Right lung (tissue), 2 donors: ENCODE measurements at regions not wholly inside any gene's neighbourhood (a gene's known extent, or its start where the extent isn't known, plus 50 kb on each side); places are given as distances from the start of the nearest gene placed in this dataset.
"Not testable (repeated sequence)": the region's sequence is repeated elsewhere in the genome, so short reads cannot be mapped to it uniquely, and the experiment has no call there.

Experiments used
- DNase-seq, 2 donors: peaks; one replicate each; pipeline ENCODE4 v3.0.0-alpha.2; 2013

DNA sequence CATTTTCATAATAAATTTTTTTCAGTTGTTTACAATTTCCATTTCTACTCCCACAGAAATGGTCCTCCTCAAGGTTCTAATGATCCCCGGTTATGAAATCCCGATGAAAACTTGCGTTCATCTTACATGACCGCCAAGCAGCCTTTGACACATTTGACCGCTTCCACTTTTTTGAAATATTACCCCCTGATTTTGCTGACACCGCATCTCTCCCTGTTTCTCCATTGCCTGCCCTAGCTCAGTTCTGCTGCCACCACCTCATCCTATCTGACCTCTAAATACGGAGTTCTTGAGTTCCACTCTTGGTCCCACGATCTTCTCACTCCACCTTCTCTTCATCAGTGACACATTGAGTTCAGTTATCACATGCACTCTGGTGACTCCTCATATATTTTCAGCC, 74.1 kb downstream of the SLC35B3 start:
- DNase-seq = no peak

DNA sequence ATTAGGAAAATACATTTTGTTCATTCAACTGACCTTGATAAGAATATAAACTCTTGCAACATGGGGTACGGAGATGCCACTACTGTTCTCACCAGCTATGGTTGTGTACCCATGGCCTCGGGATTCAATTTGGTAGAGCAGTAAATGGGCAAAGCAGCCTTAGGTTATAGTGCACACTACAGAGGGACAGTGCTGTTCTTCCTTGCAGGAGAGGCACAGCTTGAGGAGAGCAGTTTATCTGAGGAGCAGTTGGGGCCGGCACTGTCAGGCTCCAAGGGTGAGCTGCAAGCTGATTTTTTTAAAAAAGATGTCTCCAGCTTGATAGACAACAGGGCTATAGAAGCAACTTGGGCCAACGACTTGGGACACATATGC, 82.4 kb downstream of the SLC35B3 start:
- no peak for DNase-seq

DNA sequence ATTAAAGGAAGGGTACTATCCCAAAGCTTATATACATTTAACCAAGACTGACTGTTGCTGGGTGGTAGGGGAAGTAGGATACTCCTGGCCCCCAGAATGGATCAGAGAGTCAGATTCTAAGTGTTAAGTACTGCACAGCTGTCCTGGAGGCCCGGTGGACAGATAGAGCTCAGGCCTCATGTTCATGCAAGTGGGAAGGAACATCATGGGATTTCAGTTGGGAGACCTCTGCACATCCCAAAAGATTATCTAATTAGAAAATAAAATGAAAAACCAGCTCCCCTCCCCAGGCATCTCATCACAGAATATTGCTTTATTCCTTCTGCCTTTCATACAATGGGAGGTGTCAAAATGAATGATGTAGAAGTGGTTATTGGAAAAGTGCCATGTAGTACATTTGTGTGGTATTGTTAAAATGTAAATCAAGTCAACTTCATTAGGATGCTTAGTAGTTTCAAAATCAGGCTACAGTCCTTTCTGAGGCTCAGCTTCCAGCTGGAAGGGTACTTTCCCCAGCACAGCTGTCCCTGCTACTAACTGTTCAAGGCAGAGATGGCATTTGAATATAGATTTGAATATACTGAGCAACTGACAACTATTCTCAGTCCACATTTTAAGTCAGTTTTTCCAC, 82.9 kb downstream of the SLC35B3 start:
- DNase-seq = no peak

DNA sequence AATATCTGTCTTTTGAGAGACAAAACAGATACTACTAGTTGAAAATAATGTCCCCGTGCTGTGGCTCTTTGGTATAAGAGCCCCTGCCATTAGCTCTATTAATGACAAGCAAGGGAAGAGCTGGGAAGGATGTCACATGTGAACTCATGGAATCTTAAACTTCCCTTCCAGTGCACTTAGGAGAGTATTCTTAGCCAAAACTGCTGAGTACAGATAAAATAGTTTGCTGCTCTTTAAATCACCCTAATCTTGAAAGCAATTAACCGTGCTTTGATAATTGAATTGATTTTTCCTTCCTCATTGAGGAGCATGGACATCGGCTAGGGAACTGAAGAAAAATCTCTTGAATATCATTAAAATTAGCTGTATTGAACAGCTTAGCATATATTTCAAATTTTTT, 91.7 kb downstream of the SLC35B3 start:
- no peak for DNase-seq

DNA sequence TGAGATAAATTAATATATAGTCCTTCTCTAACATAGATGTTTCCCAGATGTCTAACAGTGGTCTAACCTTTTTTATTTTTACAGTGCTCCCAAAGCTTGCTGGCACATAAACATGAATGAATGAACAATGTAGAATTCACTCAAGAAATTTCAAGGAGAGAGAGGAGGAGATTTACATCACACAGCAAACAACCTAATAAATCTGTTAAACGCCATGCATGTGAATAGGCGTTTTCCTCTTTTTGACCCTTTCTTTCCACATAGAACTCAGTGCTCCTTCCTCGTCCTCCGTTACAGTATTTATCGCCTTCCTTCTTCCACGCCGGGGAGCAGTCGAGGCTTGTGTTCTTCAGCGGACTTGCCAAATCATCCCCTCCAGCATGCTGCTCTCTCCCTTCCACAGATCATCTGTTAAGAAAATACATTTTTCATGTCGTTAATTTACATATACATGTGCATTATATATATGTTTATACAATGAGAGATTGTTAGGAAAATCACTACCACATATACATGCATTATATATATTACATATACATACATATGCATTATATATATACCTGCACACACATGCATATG, 93.0 kb downstream of the SLC35B3 start:
- no peak for DNase-seq

DNA sequence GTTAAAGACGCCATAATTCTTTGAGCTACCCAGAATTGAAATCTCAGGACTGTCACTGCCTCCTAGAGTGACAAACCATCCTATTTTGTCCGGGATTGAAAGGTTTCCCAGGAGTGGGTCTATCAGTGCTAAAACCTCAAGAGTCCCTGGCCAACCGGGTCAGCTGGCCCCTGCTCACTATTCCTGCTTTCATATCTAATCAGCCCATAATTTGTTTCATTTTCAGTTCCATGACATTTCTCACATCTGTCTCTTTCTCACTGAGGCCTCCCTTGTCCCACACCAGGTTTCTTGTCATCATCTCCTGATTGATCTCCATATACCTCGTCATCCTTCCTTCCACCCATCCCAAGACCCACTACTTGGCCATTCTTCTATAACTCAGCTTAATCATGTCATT, 98.2 kb downstream of the SLC35B3 start:
- no peak for DNase-seq

DNA sequence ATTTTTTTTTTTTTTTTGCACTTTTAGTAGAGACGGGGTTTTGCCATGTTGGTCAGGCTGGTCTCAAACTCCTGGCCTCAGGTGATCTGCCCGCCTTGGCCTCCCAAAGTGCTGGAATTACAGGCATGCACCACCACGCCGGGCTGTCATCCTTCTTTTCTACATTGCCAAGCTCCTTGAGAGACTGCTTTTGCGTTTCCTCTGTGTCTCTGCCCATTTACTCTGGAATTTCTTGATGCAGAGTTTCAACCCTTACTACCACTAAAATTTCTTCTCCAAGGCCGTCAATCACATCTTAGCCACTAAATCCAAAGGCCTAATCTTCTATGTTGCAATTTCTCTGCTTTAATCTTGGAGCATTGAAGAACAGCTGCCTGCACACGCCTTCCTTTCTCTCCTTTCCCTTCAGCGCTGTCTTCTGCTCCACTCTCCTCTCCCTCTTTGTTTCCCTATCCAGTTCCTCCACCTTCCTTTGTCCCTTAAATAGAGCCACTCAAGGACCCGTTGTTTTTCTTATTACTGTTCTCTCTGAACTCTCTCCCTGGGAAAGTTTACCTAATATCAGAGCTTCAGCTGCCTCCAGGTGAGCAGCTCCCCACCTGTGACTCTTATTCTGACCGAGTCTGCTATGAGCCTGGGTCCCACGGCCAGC, 98.8 kb downstream of the SLC35B3 start:
- no peak for DNase-seq

DNA sequence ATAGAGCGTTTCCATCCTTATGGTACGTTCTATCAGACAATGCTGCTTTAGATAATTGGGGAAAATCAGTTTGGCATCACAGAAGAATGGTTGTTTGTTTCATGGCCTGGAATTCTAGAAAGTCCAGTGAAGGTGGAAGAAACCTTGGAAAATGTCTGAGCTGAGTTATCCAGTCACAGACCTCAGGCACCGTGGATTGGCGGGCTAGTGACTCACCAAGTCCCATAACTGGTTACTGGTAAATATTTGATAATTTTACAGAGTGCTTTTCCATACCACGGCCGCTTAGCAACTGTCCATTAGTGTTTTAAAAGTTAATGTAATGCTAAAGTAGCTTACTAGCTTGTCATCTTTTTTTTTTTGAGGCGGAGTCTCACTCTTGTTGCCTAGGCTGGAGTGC, 99.4 kb downstream of the SLC35B3 start:
- no peak for DNase-seq

DNA sequence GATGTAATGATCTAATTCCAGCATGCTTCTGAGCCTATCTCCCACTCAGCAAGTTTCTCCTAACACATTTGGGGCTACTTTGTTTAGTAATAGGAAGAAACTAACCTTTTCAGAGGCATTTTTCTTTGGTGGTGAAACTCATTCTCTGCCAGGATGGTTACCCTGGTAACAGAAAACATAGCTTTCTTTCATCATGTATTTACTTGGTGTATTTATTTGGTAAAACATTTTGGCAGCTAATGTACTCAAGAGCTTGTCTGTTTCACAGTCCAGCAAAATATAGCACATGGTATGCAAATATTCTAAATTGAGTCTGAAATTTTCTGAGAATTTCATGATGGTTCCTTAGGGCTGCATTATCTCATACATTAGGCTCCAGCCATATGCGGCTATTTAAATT, 100.0 kb downstream of the SLC35B3 start:
- DNase-seq = no peak

DNA sequence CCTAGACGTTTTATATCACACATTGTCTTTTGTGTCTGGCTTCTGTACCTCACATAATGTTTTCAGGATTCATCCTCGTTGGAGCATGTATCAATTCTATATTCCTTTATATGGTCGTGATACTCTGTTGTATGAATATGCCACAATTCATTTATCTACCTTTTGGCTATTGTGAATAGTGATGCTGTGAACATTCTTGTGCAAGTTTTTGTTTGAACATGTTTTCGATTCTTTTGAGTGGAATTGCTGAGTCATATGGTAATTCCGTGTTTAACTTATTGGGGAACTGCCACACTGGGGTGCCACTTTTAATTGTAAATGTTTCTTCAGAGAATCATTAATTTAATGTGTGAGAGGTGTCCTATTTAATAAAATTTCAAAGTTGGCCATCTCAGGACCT, 101.2 kb downstream of the SLC35B3 start:
- no peak for DNase-seq

DNA sequence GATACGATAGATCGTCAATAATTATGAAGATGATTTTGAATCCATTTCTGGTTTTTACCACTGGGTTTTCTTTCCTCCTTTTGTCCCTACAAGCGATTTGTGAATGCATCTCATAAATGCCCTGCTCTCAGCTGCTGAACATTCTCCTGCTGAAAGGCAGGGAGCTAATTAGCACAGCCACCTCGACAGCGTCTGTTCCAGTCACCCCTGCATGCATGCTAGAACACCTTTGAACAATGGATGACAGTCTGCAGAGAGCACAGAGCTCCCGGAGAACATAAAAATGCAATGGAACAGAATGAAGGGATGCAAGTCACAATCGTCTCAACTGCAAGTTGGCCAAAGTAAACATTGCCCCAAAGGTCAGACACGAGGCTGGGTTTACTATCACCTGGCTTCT, 105.8 kb downstream of the SLC35B3 start:
- DNase-seq = no peak

DNA sequence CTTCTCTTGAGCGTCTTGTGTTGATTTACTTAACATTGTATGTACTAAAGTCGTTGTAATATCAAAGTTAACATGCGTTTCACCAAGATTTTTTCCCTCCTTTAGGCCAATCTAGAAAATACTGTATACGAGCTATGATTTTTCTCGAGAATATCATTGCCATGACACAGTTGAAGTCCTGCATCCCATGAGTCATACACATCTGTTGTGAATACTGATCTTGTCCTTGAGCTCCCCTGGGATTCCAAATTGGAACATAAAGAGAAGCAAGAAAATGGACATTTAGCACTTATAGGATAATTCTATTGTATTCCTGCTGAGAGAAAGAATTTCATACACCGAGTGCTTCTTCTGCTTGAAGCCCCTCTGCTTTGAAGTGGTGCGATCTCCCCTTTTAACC, 109.6 kb downstream of the SLC35B3 start:
- DNase-seq = no peak

DNA sequence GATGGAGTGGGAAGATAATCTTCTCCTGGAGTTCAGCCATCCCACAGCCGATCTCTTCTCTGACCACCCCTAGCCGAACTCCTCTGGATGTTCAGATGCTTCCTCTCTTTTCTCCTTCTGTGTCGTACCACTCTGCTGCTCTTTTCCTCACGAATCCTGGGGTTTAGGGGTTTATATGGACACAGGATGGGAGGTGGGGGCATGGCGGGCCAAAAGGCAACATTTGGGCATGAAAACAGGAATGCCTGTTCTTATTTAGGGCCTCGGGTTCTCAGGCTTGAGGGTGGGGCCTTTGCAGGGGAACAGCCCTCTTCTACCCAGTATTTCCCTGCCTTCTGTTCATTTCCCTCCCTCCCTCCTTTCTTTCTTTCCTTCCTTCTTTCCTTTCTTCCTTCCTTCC, 112.7 kb downstream of the SLC35B3 start:
- no peak for DNase-seq

DNA sequence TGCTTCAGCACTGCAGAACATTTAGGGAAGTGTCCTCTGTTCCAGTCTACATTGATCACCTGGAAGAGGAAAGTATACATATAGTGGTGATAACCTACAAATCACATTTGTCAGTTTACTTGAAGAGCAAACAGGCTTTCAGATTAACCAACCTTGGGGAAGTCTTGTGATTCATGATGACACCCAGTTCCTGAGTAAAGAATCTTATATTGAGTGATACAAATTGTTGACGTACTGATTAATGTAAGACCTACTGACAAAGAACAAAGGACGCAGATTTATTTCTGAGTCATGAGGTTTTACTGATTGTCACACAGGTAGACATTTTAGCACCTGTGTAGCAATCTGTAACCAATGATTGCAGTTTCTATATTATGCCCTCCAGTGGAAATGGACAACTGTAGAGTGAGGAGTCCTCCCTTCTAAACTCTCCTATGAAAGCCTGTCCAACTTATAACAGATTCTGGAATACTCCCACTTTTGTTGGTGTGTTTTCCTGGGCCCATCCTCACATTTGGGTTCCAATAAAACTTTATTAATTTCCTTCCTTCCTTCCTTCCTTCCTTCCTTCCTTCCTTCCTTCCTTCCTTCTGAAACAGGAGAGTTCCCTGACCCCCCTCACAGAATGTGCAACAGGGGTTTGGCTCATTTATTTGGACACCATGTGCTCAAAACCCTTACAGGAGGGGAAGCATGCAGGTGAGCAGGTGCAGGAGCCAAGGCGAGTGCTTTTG, 113.5 kb downstream of the SLC35B3 start:
- no peak for DNase-seq

DNA sequence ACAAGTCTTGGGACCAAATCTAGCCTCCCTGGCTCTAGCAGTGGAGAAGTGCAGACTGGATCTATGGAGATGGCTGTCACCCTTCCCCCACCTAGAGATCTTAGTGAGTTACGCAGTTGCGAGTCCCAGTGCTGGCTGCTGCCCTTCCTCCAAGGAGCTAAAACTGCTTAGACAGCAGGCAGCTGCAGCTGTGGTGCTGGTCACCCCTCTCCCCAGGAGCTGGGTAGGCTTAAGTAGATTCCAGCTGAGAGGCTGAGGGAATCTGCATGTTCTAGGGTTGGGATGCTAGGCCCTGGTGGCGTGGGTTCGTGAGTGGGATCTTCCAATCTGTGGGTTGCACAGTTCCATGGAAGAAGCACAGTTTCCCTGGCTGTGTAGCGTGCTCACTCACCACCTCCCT, 120.2 kb downstream of the SLC35B3 start:
- no peak for DNase-seq

DNA sequence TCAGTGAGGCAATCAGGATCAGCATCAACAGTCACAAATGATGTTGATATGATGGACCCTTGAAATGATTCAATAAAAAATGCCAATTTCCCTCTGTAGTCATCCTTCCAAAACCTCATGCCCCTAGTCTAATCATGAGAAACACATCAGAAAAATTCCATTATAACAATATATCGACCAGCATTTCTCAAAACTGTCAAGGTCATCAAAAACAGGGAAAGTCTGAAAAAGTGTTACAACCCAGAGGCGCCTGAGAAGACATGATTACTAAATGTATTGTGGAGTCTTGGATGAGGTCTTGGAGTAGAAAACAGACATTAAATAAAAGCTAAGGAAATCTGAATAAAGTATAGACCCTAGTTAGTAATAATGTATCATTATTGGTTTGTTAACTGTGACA, 133.8 kb downstream of the SLC35B3 start:
- no peak for DNase-seq

DNA sequence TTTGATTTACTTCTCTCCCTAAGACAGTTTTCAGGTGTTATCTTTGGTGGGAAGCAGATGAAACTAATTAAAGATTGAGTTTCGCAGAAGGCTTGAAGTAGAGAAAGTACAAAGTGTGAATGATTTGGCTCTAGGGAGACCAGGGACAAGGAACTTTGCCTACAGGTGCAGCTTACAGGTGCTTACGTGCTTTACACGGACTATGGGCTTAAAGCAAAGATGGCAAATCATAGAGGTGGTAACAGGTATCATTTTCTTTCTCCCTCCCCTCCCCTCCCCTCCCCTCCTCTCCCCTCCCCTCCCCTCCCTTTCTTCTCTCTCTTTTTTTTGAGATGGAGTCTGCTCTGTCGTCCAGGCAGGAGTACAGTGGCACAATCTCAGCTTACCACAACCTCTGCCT, 136.3 kb downstream of the SLC35B3 start:
- DNase-seq = no peak

DNA sequence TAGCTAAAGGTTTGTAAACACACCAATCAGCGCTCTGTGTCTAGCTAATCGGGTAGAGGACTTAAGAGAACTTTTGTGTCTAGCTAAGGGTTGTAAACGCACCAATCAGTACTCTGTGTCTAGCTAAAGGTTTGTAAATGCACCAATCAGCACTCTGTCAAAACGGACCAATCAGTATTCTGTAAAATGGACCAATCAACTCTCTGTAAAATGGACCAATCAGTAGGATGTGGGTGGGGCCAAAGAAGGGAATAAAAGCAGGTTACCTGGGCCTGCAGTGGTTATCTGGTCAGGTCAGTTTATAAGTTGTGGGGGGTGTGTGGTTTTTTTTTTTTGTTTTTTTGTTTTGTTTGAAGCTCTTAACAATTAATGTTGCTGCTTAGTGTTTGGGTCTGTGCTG, 152.4 kb downstream of the SLC35B3 start:
- DNase-seq = not testable (repeated sequence)

DNA sequence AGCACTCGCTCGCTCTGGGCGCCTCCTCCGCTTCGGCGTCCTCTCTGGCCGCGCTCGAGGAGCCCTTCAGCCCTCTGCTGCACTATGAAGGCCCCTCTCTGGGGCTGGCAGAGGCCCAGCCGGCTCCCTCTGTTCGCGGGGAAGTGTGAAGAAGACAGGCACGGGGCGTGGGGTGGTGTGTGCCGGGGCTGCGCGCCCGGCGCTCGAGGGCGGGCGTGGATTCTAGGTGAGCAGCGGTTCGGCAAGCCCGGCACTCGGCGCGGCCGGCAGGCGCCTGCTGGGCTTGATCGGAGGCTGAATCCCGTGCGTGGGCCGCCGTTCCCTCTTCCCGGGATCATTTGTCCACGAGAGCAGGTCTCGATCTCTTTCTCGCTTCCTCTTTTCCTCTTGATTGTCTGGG, 153.0 kb downstream of the SLC35B3 start:
- no peak for DNase-seq

DNA sequence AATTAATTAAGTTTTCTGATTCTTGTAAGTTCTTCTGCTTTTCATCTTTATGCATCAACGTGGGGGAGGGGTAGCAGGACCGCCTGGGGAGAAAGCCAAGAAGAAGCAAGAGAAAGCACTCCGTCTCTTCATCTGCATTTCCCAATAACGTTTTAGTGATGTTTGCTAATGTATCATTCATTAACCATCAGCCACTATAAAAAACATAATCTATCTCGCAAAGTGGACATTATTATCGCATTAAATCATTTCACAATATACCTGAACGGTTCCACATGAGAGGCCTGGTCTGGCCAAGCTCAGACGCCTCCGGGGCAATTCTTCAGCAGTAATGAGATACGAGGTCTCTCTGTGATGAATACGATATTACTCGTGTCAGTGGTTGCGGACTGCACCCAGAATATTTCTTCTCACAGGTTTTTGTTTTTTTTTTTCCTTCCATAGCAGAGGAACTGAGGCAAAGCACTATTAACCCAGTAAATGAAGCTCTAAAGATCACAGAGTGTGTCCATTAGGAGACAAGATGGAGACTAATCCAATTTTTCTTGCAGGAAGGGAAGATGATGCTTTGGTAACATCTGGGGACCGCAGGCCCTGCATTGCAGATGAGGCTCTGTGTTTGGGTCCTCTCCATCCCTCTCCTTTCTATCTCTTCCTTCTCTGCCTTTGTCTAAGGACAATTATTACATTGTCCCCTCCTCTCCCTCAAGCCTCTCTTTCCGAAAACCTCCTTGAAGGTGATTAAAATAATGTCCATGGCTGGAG, 156.1 kb downstream of the SLC35B3 start:
- no peak for DNase-seq

DNA sequence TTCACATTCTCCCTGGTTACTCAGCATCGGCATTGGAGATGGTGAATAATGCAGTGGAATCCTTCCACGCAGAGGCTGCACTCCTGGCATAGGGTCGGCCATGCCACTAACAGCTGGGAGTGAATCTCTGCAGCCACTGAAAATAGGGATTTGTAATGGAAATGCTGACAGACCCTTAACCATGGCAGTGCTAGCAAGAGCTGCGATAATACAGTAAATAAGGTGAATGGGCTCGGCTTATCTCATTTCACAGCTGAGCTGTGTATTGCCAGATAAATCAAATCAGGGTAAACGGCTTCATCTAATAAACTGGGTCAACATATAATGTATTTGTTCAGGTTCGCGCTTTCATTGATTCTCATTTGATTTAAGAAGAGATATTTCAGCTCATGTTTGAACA, 156.8 kb downstream of the SLC35B3 start:
- DNase-seq = no peak

DNA sequence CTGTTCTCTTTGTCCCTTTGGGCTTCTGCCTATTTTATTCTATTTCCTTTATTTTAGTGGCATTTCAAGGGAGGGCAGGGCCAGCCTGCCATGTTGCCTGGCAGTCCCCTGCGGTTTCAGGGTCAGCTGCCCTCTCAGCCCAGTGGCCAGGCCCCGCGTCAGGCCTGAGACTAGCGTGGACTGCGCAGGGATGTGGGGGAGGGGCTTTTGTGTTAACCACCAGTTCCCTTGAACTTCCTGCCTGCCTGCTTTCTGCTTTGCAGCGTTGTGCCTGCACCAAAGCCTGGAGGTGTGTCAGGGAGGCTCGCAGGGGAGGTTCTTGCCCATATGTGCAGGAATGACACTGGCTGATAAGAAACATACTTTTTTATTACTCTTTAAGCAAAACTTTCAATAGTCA, 157.6 kb downstream of the SLC35B3 start:
- DNase-seq = no peak
